K562 (cell line): ENCODE measurements at regions not wholly inside any gene's neighbourhood (a gene's known extent, or its start where the extent isn't known, plus 50 kb on each side); places are given as distances from the start of the nearest gene placed in this dataset.

Source experiments
- ADNP ChIP-seq: fragments of 200-800 bp; sonication (Bioruptor generic); IDR thresholded peaks from 2 replicates; pipeline ENCODE4 v1.6.1; 2016; ENCODE audit warnings: missing genetic modification characterization, missing compliant biosample characterization
- ATF7 ChIP-seq: fragments of 450-650 bp; IDR thresholded peaks from 2 replicates; pipeline ENCODE4 v1.7.1; 2014; ENCODE audit warnings: mild to moderate bottlenecking, moderate library complexity
- FOXK2 ChIP-seq, 2 experiments: fragments of 450-650 bp; IDR thresholded peaks in 1 of 2; conservative IDR thresholded peaks in 1 of 2; 2 replicates each; pipeline ENCODE4 v1.6.1; 2016; ENCODE audit warnings: low read depth in 2 of 2, mild to moderate bottlenecking in 1 of 2
- GTF2A2 ChIP-seq: IDR thresholded peaks from 2 replicates; pipeline ENCODE4 v1.6.1; 2016; ENCODE audit warnings: mild to moderate bottlenecking, missing genetic modification characterization, missing compliant biosample characterization
- NCOA2 ChIP-seq, 2 experiments: fragments of 450-650 bp; IDR thresholded peaks; 2 replicates each; pipeline ENCODE4 v1.6.1; 2018; ENCODE audit warnings: mild to moderate bottlenecking in 2 of 2, moderate library complexity in 1 of 2; ENCODE audit not compliant: partially characterized antibody in 2 of 2
- POLR2AphosphoS5 ChIP-seq: IDR thresholded peaks from 2 replicates; pipeline ENCODE4 v1.6.1; 2011; ENCODE audit warnings: mild to moderate bottlenecking, low read depth, low read length, moderate library complexity; ENCODE audit not compliant: control insufficient read depth, insufficient read depth
- POLR2G ChIP-seq: fragments of 200-400 bp; formaldehyde crosslinking; IDR thresholded peaks from 2 replicates; pipeline ENCODE4 v1.6.1; 2017; ENCODE audit warnings: low read depth, mild to moderate bottlenecking, antibody characterized with exemption, low read length, moderate library complexity
- USF2 ChIP-seq: sonication (generic); formaldehyde crosslinking; IDR thresholded peaks from 2 replicates; pipeline ENCODE4 v1.5.0; 2020; ENCODE audit warnings: missing genetic modification reagents
- ZNF12 ChIP-seq: sonication (generic); formaldehyde crosslinking; IDR thresholded peaks from 2 replicates; pipeline ENCODE4 v1.4.0; 2020; ENCODE audit warnings: mild to moderate bottlenecking, missing genetic modification reagents
- ZNF398 ChIP-seq: fragments of 250-450 bp; sonication (Bioruptor Pico); IDR thresholded peaks from 2 replicates; pipeline ENCODE4 v1.8.0; 2021; ENCODE audit warnings: moderate library complexity, mild to moderate bottlenecking, inconsistent platforms
- TF ChIP-seq, protein P1 (sequence below): fragments of 450-650 bp; IDR thresholded peaks from 2 replicates; pipeline ENCODE4 v1.6.1; 2016
- TF ChIP-seq, protein P2 (sequence below): fragments of 450-650 bp; IDR thresholded peaks from 2 replicates; pipeline ENCODE4 v1.6.1; 2016; ENCODE audit warnings: mild to moderate bottlenecking, moderate library complexity

GRCh38 chr20:53829724-53830521 lies 236.3 kb upstream of the ZNF217 start (continued):
- TF ChIP-seq FOXK2 (conservative IDR thresholded peaks at IDR 0.05 in 1 of 2, IDR thresholded peaks at IDR 0.05 in 1 of 2; ENCODE audit: low read depth in 2 of 2): no peak
- no peak for TF ChIP-seq ZNF398
- TF ChIP-seq ZNF12: no peak
- TF ChIP-seq, protein P1, sequence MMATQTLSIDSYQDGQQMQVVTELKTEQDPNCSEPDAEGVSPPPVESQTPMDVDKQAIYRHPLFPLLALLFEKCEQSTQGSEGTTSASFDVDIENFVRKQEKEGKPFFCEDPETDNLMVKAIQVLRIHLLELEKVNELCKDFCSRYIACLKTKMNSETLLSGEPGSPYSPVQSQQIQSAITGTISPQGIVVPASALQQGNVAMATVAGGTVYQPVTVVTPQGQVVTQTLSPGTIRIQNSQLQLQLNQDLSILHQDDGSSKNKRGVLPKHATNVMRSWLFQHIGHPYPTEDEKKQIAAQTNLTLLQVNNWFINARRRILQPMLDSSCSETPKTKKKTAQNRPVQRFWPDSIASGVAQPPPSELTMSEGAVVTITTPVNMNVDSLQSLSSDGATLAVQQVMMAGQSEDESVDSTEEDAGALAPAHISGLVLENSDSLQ: no peak
- TF ChIP-seq POLR2G: no peak
- no peak for TF ChIP-seq NCOA2 (IDR thresholded peaks at IDR 0.05; ENCODE audit: partially characterized antibody in 2 of 2)
- no peak for TF ChIP-seq USF2 (CRISPR knock-in tag)
- TF ChIP-seq GTF2A2 (tag): no peak
- TF ChIP-seq ATF7: no peak
- no peak for TF ChIP-seq POLR2AphosphoS5
- TF ChIP-seq ADNP (tag): 0 out of 2 replicates have a peak, but pooled peaks have one; percentile 12
- TF ChIP-seq, protein P2, sequence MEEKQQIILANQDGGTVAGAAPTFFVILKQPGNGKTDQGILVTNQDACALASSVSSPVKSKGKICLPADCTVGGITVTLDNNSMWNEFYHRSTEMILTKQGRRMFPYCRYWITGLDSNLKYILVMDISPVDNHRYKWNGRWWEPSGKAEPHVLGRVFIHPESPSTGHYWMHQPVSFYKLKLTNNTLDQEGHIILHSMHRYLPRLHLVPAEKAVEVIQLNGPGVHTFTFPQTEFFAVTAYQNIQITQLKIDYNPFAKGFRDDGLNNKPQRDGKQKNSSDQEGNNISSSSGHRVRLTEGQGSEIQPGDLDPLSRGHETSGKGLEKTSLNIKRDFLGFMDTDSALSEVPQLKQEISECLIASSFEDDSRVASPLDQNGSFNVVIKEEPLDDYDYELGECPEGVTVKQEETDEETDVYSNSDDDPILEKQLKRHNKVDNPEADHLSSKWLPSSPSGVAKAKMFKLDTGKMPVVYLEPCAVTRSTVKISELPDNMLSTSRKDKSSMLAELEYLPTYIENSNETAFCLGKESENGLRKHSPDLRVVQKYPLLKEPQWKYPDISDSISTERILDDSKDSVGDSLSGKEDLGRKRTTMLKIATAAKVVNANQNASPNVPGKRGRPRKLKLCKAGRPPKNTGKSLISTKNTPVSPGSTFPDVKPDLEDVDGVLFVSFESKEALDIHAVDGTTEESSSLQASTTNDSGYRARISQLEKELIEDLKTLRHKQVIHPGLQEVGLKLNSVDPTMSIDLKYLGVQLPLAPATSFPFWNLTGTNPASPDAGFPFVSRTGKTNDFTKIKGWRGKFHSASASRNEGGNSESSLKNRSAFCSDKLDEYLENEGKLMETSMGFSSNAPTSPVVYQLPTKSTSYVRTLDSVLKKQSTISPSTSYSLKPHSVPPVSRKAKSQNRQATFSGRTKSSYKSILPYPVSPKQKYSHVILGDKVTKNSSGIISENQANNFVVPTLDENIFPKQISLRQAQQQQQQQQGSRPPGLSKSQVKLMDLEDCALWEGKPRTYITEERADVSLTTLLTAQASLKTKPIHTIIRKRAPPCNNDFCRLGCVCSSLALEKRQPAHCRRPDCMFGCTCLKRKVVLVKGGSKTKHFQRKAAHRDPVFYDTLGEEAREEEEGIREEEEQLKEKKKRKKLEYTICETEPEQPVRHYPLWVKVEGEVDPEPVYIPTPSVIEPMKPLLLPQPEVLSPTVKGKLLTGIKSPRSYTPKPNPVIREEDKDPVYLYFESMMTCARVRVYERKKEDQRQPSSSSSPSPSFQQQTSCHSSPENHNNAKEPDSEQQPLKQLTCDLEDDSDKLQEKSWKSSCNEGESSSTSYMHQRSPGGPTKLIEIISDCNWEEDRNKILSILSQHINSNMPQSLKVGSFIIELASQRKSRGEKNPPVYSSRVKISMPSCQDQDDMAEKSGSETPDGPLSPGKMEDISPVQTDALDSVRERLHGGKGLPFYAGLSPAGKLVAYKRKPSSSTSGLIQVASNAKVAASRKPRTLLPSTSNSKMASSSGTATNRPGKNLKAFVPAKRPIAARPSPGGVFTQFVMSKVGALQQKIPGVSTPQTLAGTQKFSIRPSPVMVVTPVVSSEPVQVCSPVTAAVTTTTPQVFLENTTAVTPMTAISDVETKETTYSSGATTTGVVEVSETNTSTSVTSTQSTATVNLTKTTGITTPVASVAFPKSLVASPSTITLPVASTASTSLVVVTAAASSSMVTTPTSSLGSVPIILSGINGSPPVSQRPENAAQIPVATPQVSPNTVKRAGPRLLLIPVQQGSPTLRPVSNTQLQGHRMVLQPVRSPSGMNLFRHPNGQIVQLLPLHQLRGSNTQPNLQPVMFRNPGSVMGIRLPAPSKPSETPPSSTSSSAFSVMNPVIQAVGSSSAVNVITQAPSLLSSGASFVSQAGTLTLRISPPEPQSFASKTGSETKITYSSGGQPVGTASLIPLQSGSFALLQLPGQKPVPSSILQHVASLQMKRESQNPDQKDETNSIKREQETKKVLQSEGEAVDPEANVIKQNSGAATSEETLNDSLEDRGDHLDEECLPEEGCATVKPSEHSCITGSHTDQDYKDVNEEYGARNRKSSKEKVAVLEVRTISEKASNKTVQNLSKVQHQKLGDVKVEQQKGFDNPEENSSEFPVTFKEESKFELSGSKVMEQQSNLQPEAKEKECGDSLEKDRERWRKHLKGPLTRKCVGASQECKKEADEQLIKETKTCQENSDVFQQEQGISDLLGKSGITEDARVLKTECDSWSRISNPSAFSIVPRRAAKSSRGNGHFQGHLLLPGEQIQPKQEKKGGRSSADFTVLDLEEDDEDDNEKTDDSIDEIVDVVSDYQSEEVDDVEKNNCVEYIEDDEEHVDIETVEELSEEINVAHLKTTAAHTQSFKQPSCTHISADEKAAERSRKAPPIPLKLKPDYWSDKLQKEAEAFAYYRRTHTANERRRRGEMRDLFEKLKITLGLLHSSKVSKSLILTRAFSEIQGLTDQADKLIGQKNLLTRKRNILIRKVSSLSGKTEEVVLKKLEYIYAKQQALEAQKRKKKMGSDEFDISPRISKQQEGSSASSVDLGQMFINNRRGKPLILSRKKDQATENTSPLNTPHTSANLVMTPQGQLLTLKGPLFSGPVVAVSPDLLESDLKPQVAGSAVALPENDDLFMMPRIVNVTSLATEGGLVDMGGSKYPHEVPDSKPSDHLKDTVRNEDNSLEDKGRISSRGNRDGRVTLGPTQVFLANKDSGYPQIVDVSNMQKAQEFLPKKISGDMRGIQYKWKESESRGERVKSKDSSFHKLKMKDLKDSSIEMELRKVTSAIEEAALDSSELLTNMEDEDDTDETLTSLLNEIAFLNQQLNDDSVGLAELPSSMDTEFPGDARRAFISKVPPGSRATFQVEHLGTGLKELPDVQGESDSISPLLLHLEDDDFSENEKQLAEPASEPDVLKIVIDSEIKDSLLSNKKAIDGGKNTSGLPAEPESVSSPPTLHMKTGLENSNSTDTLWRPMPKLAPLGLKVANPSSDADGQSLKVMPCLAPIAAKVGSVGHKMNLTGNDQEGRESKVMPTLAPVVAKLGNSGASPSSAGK: no peak
